ENCODE measurements at regions not wholly inside any gene's neighbourhood (a gene's known extent, or its start where the extent isn't known, plus 50 kb on each side); places are given as distances from the start of the nearest gene placed in this dataset.

DNA sequence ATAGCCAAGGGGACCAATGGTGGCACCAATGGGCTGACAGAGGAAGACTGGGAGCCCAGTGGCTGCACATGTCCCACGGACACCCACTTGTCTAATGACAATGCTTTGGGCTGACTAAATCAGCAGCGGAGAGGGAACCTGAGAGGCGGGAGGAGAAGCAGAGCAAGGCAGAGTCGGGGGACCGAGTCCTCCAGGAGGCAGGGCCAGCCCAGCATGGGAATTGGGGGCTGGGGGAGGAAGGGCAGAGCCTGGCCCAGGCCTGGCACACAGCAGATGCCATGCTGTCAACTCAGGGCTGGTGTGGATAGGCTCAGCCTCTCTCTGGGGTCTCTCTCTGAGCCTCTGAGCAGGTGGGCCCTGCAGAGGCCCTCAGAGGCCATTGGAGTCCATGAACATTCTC is 78.4 kb upstream of the KLF13 start:
- Histone ChIP-seq H3K9ac (replicated peaks in 1 of 4; ENCODE audit: extremely low read depth in 1 of 4, low read depth in 3 of 4, low read length in 3 of 4) (no peak overlapping the region), H4K20me1 (replicated peaks in 1 of 2; ENCODE audit: control insufficient read depth in 1 of 2, insufficient read depth in 2 of 2, low read length in 2 of 2) (no peaks in the 10 kb centered on the region), H3K4me1 (replicated peaks in 1 of 4; ENCODE audit: control insufficient read depth in 3 of 4, insufficient read depth in 4 of 4, low read length in 3 of 4) (no peaks in the 10 kb centered on the region), H2AK5ac (ENCODE audit: low read depth, low read length) (no peak overlapping the region), H3K56ac (replicated peaks; ENCODE audit: insufficient read length, low read depth, low read length) (no peak overlapping the region), H3K79me2 (ENCODE audit: control insufficient read depth in 1 of 2, insufficient read depth in 2 of 2, low read length in 2 of 2) (no peaks in the 10 kb centered on the region), H3K4me3 (ENCODE audit: extremely low read depth in 1 of 4, insufficient read depth in 2 of 4, low read depth in 3 of 4, low read length in 4 of 4) (no peak overlapping the region), H2BK12ac (ENCODE audit: low read depth, low read length) (no peak overlapping the region), H3K14ac (ENCODE audit: insufficient read length) (no peak overlapping the region), H2BK120ac (replicated peaks; ENCODE audit: low read depth, low read length) (no peak overlapping the region), H3K23me2 (ENCODE audit: low read depth, low read length) (no peaks in the 10 kb centered on the region), H4K8ac (ENCODE audit: extremely low read depth, insufficient read depth, low read length) (no peak overlapping the region), H4K91ac (replicated peaks; ENCODE audit: insufficient read length, low read length) (no peak overlapping the region), H3K27ac (ENCODE audit: low read depth, low read length) (no peak overlapping the region), H3K9me3 (ENCODE audit: insufficient read depth in 2 of 2, low read depth in 1 of 2, low read length in 1 of 2) (no peaks in the 10 kb centered on the region), H3K4me2 (ENCODE audit: insufficient read depth in 1 of 2, low read depth in 2 of 2, low read length in 2 of 2) (no peak overlapping the region), H3K23ac (ENCODE audit: insufficient read length) (no peak overlapping the region), H3K79me1 (ENCODE audit: low read depth, low read length) (no peaks in the 10 kb centered on the region; the same call in 1 of the 2 replicates), H3K27me3 (replicated peaks in 1 of 4; ENCODE audit: control insufficient read depth in 3 of 4, extremely low read depth in 1 of 4, insufficient read depth in 3 of 4, low read length in 3 of 4) (no peaks in the 10 kb centered on the region; a peak in 1 of 7 replicates), H3K4ac (replicated peaks; ENCODE audit: insufficient read length, low read depth, low read length) (no peak overlapping the region), H2BK20ac (ENCODE audit: low read length) (no peak overlapping the region), H4K5ac (ENCODE audit: insufficient read length, low read depth, low read length) (no peak overlapping the region), H3K18ac (ENCODE audit: extremely low read depth, low read length) (no peak overlapping the region), H2BK5ac (ENCODE audit: low read depth, low read length) (no peak overlapping the region), H3K36me3 (ENCODE audit: control insufficient read depth in 2 of 4, insufficient read depth in 4 of 4, low read length in 3 of 4) (no peaks in the 10 kb centered on the region), H2AFZ (ENCODE audit: low read length) (no peak overlapping the region), H2BK15ac (ENCODE audit: low read length) (no peak overlapping the region)
- no peak for FAIRE-seq
- POLR2A ChIA-PET (ENCODE audit: partially characterized antibody) = no interaction called here
- no peak for DNase-seq (ENCODE audit: low read depth in 1 of 2, low spot score in 2 of 2)
- CTCF ChIA-PET (ENCODE audit: partially characterized antibody) = no interaction called here
- TF ChIP-seq TAF1 (IDR thresholded peaks at IDR 0.05; ENCODE audit: low read depth, low read length) = no peak
- TF ChIP-seq SP2 (IDR thresholded peaks at IDR 0.05; ENCODE audit: low read length) = no peak
- no peak for TF ChIP-seq RFX5 (IDR thresholded peaks at IDR 0.05; ENCODE audit: borderline replicate concordance, low read depth, low read length)
- no peak for TF ChIP-seq EZH2 (IDR thresholded peaks at IDR 0.05; ENCODE audit: low read depth, low read length, severe bottlenecking)
- no peak for TF ChIP-seq CHD2 (IDR thresholded peaks at IDR 0.05; ENCODE audit: low read length)
- no peak for TF ChIP-seq BACH1 (IDR thresholded peaks at IDR 0.05; ENCODE audit: low read length)
- TF ChIP-seq RAD21 (IDR thresholded peaks at IDR 0.05 in 1 of 2, conservative IDR thresholded peaks at IDR 0.05 in 1 of 2; ENCODE audit: low read depth in 2 of 2, low read length in 2 of 2) = no peak
- WGBS, 2 experiments (ENCODE audit: extremely low coverage in 1 of 2, insufficient coverage in 1 of 2, insufficient read length in 1 of 2, insufficient replicate concordance in 2 of 2, low coverage in 1 of 2, low lambda C conversion rate in 2 of 2, missing lambda C conversion rate in 1 of 2) = 76% methylated on average over 5 of the region's 5 CpGs; no CpG with 5 or more reads in 1 of the 2 experiments
